Esophagus muscularis mucosa (tissue), 3 donors: ENCODE measurements at regions not wholly inside any gene's neighbourhood (a gene's known extent, or its start where the extent isn't known, plus 50 kb on each side); places are given as distances from the start of the nearest gene placed in this dataset.

Experiments used
- CTCF ChIP-seq, 3 experiments: fragments of 200-600 bp in 2 of 3; fragments of 450-650 bp in 1 of 3; sonication (generic) in 2 of 3; IDR thresholded peaks; one replicate each; pipeline ENCODE4 v1.5.1; 2017 to 2019; ENCODE audit warnings: antibody characterized with exemption in 3 of 3, mild to moderate bottlenecking in 2 of 3, moderate library complexity in 1 of 3
- POLR2AphosphoS5 ChIP-seq, 2 donors: sonication (generic); formaldehyde crosslinking; IDR thresholded peaks; one replicate each; pipeline ENCODE4 v1.6.1; 2017; ENCODE audit warnings: antibody characterized with exemption in 2 of 2

- TF ChIP-seq CTCF (IDR thresholded peaks at IDR 0.05) (no peak), POLR2AphosphoS5 (IDR thresholded peaks at IDR 0.05) (no peak)
These were observed 271.8 kb upstream of the TFPI start for GRCh38 chr2:187826023-187826422.
